DND-41 (cell line): ENCODE measurements at regions not wholly inside any gene's neighbourhood (a gene's known extent, or its start where the extent isn't known, plus 50 kb on each side); places are given as distances from the start of the nearest gene placed in this dataset.

Experiments
- ATAC-seq: fragments of 200-7000 bp; cut with Tn5 transposase; 3 replicates; pipeline ENCODE4 v1.9.1; 2021; ENCODE audit warnings: low read depth; ENCODE audit not compliant: insufficient read depth
- DNase-seq: peaks from one replicate; pipeline ENCODE4 v3.0.0-alpha.2; 2020
- H2AFZ ChIP-seq: 2 replicates; pipeline ENCODE4 v1.6.0; 2012; ENCODE audit warnings: low read depth, low read length
- H3K27ac ChIP-seq: 2 replicates; pipeline ENCODE4 v1.5.1; 2012; ENCODE audit warnings: low read length, inconsistent platforms
- H3K27me3 ChIP-seq: fragments of 200-600 bp; sonication (generic); 2 replicates; pipeline ENCODE4 v1.6.0; 2012; ENCODE audit warnings: low read length, mild to moderate bottlenecking, inconsistent platforms; ENCODE audit not compliant: insufficient read depth, poor library complexity
- H3K36me3 ChIP-seq: 2 replicates; pipeline ENCODE4 v1.5.1; 2012; ENCODE audit warnings: low read length, inconsistent platforms; ENCODE audit not compliant: insufficient read depth
- H3K4me1 ChIP-seq: 2 replicates; pipeline ENCODE4 v1.5.1; 2012; ENCODE audit warnings: mild to moderate bottlenecking, low read length; ENCODE audit not compliant: insufficient read depth
- H3K4me2 ChIP-seq: 2 replicates; pipeline ENCODE4 v1.6.0; 2012; ENCODE audit warnings: mild to moderate bottlenecking, moderate library complexity, low read length, inconsistent platforms; ENCODE audit not compliant: insufficient read depth
- H3K4me3 ChIP-seq, 2 experiments: fragments of 200-600 bp in 1 of 2; shearing (Covaris generic) in 1 of 2; 2 replicates each; pipeline ENCODE4 v1.5.1; 2012 to 2016; ENCODE audit warnings: inconsistent platforms in 2 of 2, low read length in 2 of 2, mild to moderate bottlenecking in 2 of 2, low read depth in 1 of 2, moderate library complexity in 1 of 2
- H3K79me2 ChIP-seq: 2 replicates; pipeline ENCODE4 v1.6.0; 2012; ENCODE audit warnings: low read length, inconsistent platforms; ENCODE audit not compliant: insufficient read depth
- H3K9ac ChIP-seq: 2 replicates; pipeline ENCODE4 v1.6.0; 2012; ENCODE audit warnings: low read depth, mild to moderate bottlenecking, inconsistent platforms, low read length, moderate library complexity
- H3K9me3 ChIP-seq: 2 replicates; pipeline ENCODE4 v1.5.1; 2012; ENCODE audit warnings: low read length, moderate library complexity, mild to moderate bottlenecking, inconsistent platforms; ENCODE audit not compliant: insufficient read depth, severe bottlenecking
- H4K20me1 ChIP-seq: 2 replicates; pipeline ENCODE4 v1.6.0; 2012; ENCODE audit warnings: low read length; ENCODE audit not compliant: insufficient read depth
- CTCF ChIP-seq: IDR thresholded peaks from 2 replicates; pipeline ENCODE4 v1.5.1; 2012; ENCODE audit warnings: borderline replicate concordance, low read length, moderate library complexity, mild to moderate bottlenecking; ENCODE audit not compliant: poor library complexity, severe bottlenecking; ENCODE audit errors: extremely low read depth
- EZH2 ChIP-seq: IDR thresholded peaks from 3 replicates; pipeline ENCODE4 v1.6.1; 2012; ENCODE audit warnings: borderline replicate concordance, low read depth, mild to moderate bottlenecking, moderate library complexity, low read length, inconsistent platforms; ENCODE audit not compliant: severe bottlenecking

- no peak overlapping the region for H2AFZ ChIP-seq
- no peak overlapping the region for H3K4me2 ChIP-seq
- no peaks in the 10 kb centered on the region for H3K9me3 ChIP-seq
- H3K9ac ChIP-seq, result no peak overlapping the region
- no peaks in the 10 kb centered on the region for H4K20me1 ChIP-seq
- DNase-seq (no peak), ATAC-seq (no peak)
- TF ChIP-seq CTCF (no peak), EZH2 (no peak)
- no peaks in the 10 kb centered on the region for H3K27me3 ChIP-seq
- no peak overlapping the region for H3K4me3 ChIP-seq
- H3K36me3 ChIP-seq, result no peaks in the 10 kb centered on the region
- no peaks in the 10 kb centered on the region for H3K4me1 ChIP-seq
- H3K27ac ChIP-seq, result no peak overlapping the region
- H3K79me2 ChIP-seq, result no peaks in the 10 kb centered on the region
Observed at GRCh38 chr13:89968470-89968869, 1379.0 kb upstream of the MIR17HG start.

DNA sequence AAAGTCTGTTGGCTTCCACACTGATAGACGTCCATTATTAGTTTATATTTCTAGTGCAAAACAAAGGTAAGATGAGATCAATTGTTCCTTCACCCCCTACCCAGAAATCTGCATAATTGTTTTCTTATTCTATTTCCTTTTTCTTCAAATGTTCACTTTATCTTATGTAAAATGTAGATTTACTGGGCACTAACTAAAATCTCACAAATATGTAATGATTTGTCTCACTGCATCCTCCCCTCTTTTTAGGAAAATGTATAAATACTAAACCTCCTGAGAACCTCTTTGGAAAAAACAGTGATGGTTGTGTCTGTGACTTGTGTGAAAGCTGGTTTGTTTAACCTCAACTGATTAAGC, 1377.2 kb upstream of the MIR17HG start:
- Histone ChIP-seq H3K9ac (no peak overlapping the region), H4K20me1 (no peaks in the 10 kb centered on the region), H2AFZ (no peak overlapping the region), H3K4me1 (no peaks in the 10 kb centered on the region), H3K36me3 (no peaks in the 10 kb centered on the region), H3K27me3 (no peaks in the 10 kb centered on the region), H3K27ac (no peak overlapping the region), H3K9me3 (no peaks in the 10 kb centered on the region), H3K4me2 (no peak overlapping the region), H3K4me3 (no peak overlapping the region), H3K79me2 (no peaks in the 10 kb centered on the region)
- no peak for DNase-seq
- ATAC-seq, result no peak
- no peak for TF ChIP-seq CTCF
- TF ChIP-seq EZH2, result no peak

DNA sequence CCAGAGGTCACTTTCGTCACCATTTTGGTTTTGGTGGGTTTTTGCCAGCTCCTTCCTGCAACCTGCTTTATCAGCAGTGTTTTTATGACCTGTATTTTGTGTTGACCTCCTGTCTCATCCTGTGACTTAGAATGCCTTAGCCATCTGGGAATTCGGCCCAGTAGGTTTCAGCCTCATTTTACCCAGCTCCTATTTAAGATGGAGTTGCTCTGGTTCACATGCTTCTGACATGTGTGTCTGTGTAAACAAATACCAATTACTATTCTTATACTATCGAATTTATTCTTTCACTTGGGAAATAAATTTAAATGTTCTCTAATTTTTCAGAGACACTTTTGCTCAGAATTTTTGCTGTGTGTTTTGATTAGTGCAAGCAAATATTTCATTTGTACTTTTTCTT, 1370.3 kb upstream of the MIR17HG start:
- Histone ChIP-seq H3K4me3 (no peak overlapping the region), H3K4me1 (no peaks in the 10 kb centered on the region), H3K9ac (no peak overlapping the region), H3K4me2 (no peak overlapping the region), H2AFZ (no peak overlapping the region), H3K27ac (no peak overlapping the region), H3K9me3 (no peaks in the 10 kb centered on the region), H3K79me2 (no peaks in the 10 kb centered on the region), H3K36me3 (no peaks in the 10 kb centered on the region), H3K27me3 (no peaks in the 10 kb centered on the region), H4K20me1 (no peaks in the 10 kb centered on the region)
- ATAC-seq, result no peak
- TF ChIP-seq EZH2 (no peak), CTCF (no peak)
- DNase-seq, result no peak

- no peak overlapping the region for H3K4me3 ChIP-seq
- ATAC-seq (no peak), DNase-seq (no peak)
- H3K27ac ChIP-seq, result no peak overlapping the region
- H3K4me2 ChIP-seq, result no peak overlapping the region
- H3K9me3 ChIP-seq, result no peaks in the 10 kb centered on the region
- H3K4me1 ChIP-seq, result no peaks in the 10 kb centered on the region
- TF ChIP-seq CTCF, result no peak
- TF ChIP-seq EZH2, result no peak
- H4K20me1 ChIP-seq, result no peaks in the 10 kb centered on the region
- H2AFZ ChIP-seq, result no peak overlapping the region
- H3K27me3 ChIP-seq, result no peaks in the 10 kb centered on the region
- no peak overlapping the region for H3K9ac ChIP-seq
- no peaks in the 10 kb centered on the region for H3K79me2 ChIP-seq
- H3K36me3 ChIP-seq, result no peaks in the 10 kb centered on the region
Observed at GRCh38 chr13:89980896-89981295, 1366.6 kb upstream of the MIR17HG start.
